MG63 (cell line): ENCODE measurements at regions not wholly inside any gene's neighbourhood (a gene's known extent, or its start where the extent isn't known, plus 50 kb on each side); places are given as distances from the start of the nearest gene placed in this dataset.
A peak's percentile ranks its signal among the peaks of the same experiment; 100 is the strongest.

Experiments used
- DNase-seq: peaks from one replicate; pipeline ENCODE4 v3.0.0-alpha.2; 2020
- H3K27me3 ChIP-seq: fragments of 250-450 bp; sonication (Bioruptor Pico); 2 replicates; pipeline ENCODE4 v1.5.1; 2020; ENCODE audit warnings: mild to moderate bottlenecking, moderate library complexity
- H3K36me3 ChIP-seq: fragments of 250-450 bp; sonication (Bioruptor Pico); 2 replicates; pipeline ENCODE4 v1.5.1; 2020; ENCODE audit warnings: mild to moderate bottlenecking, moderate library complexity
- H3K4me3 ChIP-seq: fragments of 250-450 bp; sonication (Bioruptor Pico); 2 replicates; pipeline ENCODE4 v1.5.1; 2020; ENCODE audit warnings: mild to moderate bottlenecking, moderate library complexity
- H3K9me3 ChIP-seq: fragments of 250-450 bp; sonication (Bioruptor Pico); 2 replicates; pipeline ENCODE4 v1.5.1; 2020; ENCODE audit warnings: mild to moderate bottlenecking, moderate library complexity

DNA sequence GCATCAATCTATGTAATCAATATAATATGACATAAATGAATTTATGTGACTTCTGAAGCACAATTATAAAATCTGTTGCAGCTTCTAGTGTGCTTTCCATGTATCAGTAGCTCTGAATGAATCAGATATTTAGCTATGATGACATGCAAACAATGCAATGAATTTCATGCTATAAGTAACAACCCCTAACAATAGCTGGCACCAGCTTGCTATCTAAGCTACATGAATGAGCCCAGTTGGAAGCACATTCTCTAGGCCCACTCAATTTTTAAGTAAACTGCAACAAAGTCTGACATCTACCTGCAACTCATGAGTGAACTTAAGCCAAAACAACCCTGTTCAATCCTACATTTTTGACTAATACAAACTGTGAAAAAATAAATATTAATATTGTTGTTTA lies 507.3 kb upstream of the ROBO1 start:
- H3K27me3 ChIP-seq: no peaks in the 10 kb centered on the region
- no peak overlapping the region for H3K4me3 ChIP-seq
- no peaks in the 10 kb centered on the region for H3K9me3 ChIP-seq
- no peak for DNase-seq
- no peaks in the 10 kb centered on the region for H3K36me3 ChIP-seq

DNA sequence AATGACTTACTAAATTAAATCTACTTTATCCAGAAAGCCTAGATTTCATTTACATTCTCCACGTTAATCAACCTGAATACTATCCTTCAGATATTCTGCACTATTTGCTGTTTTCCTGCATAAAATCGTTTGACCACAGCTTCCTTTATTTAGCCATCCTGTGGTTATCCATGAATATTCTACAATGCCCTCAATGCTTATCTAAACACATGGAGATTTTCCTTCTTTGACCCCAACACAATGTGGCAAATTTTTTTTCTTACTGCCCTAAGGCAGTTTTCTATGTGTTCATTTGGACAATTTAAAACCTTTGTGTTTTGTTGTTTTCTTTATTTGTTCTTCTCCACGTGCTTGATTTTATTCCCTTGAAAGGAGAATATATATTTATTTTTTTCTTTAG lies 495.5 kb upstream of the ROBO1 start:
- no peak overlapping the region for H3K4me3 ChIP-seq
- H3K27me3 ChIP-seq: no peaks in the 10 kb centered on the region
- DNase-seq: no peak
- no peaks in the 10 kb centered on the region for H3K9me3 ChIP-seq
- H3K36me3 ChIP-seq: no peaks in the 10 kb centered on the region

DNA sequence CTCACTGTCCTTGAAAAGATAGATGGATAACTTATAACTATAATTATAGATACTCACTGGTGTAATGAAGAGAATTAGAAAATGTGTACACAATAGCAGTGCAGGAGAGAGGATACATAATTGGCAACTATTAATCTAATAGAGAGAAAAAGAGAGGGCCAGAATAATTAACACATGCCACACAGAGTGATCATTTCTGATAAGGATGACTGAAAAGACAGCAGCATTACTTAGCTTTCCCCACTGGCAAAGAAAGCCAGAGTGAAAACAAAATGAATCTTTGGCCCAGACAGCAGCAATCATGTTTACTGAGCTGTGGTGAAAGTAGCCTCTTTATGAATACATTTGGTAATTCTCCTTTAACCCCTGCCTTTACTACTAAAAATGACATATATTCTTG lies 493.3 kb upstream of the ROBO1 start:
- H3K36me3 ChIP-seq: no peaks in the 10 kb centered on the region
- DNase-seq: no peak
- H3K9me3 ChIP-seq: no peaks in the 10 kb centered on the region
- H3K4me3 ChIP-seq: no peak overlapping the region
- no peaks in the 10 kb centered on the region for H3K27me3 ChIP-seq

DNA sequence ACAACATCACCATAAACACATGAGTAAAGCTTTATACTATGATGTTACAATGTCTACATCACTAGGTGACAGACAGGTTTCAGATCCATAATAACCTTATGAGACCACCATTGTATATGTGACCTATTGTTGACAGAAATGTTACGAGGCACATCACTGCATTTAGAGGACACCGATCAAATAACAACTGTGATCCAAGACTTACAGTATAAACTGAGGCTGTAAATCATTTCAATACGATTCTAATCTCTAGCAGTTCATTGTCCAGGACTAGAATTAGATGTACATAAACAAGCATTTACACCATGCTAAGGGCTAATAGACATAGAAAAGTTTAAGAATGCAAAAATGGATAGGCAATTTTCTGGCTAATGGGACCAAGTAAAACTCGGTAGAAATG lies 491.9 kb upstream of the ROBO1 start:
- no peaks in the 10 kb centered on the region for H3K9me3 ChIP-seq
- H3K27me3 ChIP-seq: no peaks in the 10 kb centered on the region
- DNase-seq: no peak
- H3K36me3 ChIP-seq: no peaks in the 10 kb centered on the region
- no peak overlapping the region for H3K4me3 ChIP-seq

DNA sequence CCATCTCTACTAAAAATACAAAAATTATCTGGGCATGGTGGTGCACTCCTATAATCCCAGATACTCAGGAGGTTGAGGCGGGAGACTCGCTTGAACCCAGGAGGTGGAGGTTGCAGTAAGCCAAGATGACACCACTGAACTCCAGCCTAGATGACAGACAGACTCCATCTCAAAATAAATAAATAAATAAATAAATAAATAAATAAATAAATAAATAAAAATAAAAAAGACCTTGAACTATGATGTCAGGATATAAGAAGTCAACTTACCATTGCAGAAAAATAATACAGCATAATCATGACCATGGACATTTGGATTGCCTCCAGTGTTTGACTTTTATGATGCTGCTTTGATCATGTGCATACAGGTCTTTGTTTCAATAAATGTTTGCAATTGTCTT lies 484.3 kb upstream of the ROBO1 start:
- H3K9me3 ChIP-seq: no peaks in the 10 kb centered on the region
- no peak overlapping the region for H3K4me3 ChIP-seq
- H3K36me3 ChIP-seq: no peaks in the 10 kb centered on the region
- no peaks in the 10 kb centered on the region for H3K27me3 ChIP-seq
- no peak for DNase-seq

DNA sequence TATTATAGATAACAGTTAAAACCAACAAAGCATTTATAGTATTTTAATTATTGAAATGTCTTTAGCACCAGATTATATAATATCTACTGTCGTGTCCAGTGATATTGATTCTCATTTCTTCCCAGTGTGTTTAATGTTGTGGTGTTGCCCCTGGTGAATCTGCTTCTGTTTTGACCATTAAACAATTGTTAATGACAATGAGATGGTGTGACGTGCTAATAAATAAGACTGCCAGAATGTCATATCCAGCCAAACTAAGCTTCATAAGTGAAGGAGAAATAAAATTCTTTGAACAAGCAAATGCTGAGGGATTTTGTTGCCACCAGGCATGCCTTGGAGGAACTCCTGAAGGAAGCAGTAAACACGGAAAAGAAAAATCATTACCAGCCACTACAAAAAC lies 480.0 kb upstream of the ROBO1 start:
- Histone ChIP-seq H3K36me3 (no peaks in the 10 kb centered on the region), H3K9me3 (no peaks in the 10 kb centered on the region), H3K27me3 (no peaks in the 10 kb centered on the region), H3K4me3 (no peak overlapping the region)
- DNase-seq: no peak

DNA sequence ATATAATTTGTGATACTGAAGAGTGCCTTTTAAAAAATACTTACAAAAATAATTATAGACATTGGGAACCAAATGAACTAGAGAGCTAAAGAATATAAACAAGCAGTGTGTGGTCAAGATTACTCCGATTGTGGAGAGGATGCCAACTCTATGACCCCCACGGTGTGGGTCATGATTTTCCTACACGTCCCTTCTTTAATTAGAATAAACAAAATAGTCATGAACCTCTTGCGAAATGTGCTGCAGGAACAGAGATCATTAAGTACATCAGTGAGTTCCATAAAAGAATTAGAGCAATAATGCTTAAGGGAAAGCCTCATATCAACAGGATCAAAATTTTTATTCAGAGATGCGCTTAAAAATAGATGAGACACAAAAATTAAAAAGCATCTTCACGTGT lies 476.6 kb upstream of the ROBO1 start:
- H3K4me3 ChIP-seq: no peak overlapping the region
- no peak for DNase-seq

DNA sequence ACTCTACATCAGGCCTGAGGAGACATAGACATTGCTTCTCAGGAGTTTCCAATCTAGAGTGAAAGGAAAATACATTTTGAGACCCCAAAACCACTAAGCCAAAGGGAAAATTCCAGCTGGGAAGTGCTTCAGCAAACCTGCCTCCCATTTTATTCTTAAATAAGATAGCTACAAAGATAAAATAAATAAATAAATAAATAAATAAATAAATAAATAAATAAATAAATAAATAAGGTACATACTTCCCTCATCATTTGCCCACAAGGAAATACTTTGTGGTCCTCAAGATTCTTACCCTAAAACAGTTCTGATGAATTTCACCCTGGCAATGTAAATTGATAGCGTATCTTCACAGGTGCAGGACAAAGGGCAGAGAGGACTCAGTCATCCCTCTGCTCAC lies 474.0 kb upstream of the ROBO1 start:
- no peak for DNase-seq
- no peaks in the 10 kb centered on the region for H3K36me3 ChIP-seq
- no peaks in the 10 kb centered on the region for H3K27me3 ChIP-seq
- H3K9me3 ChIP-seq: no peaks in the 10 kb centered on the region
- H3K4me3 ChIP-seq: no peak overlapping the region

More for the DNA sequence above, 476.6 kb upstream of the ROBO1 start:
- Histone ChIP-seq H3K9me3 (no peaks in the 10 kb centered on the region), H3K27me3 (no peaks in the 10 kb centered on the region), H3K36me3 (no peaks in the 10 kb centered on the region)

DNA sequence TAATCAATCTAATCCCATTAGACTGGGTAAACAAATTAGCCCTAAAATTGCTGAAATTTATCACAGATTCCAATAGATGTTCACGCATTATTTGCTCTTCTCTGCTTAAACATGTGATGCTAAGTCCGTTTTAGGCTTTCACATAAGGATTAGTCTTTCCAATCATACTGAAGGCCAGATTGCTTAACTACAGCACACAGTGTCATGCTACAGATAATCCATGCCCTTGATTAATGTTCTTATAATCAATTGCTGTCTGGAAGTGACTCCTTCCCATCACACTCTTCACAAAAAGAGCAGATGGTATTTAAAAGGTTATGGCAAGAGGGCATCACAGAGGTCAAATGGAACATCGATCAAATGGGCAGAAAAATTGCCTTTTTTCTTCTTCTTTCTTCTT lies 471.5 kb upstream of the ROBO1 start:
- H3K4me3 ChIP-seq: no peak overlapping the region
- no peaks in the 10 kb centered on the region for H3K36me3 ChIP-seq
- no peak for DNase-seq
- H3K9me3 ChIP-seq: no peaks in the 10 kb centered on the region
- no peaks in the 10 kb centered on the region for H3K27me3 ChIP-seq

DNA sequence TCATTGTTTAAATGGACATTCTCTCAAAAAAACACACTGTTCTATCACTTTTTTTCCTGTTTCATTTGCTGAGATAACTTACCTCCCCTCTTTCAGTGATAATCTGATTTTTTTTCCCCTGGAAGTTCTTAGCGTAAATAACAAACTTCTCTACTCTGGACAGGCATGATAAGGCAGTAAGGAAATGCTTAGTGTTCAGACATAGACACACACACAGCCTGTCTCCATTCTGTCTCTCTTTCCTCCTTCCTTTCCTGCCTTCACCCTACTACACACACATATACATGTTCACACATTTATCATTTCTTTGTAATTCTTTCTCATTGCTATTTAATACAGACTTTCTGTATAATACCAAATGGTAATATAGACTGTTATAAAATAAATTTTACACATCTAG lies 470.8 kb upstream of the ROBO1 start:
- no peak overlapping the region for H3K4me3 ChIP-seq
- DNase-seq: no peak
- no peaks in the 10 kb centered on the region for H3K36me3 ChIP-seq
- no peaks in the 10 kb centered on the region for H3K27me3 ChIP-seq
- H3K9me3 ChIP-seq: no peaks in the 10 kb centered on the region

DNA sequence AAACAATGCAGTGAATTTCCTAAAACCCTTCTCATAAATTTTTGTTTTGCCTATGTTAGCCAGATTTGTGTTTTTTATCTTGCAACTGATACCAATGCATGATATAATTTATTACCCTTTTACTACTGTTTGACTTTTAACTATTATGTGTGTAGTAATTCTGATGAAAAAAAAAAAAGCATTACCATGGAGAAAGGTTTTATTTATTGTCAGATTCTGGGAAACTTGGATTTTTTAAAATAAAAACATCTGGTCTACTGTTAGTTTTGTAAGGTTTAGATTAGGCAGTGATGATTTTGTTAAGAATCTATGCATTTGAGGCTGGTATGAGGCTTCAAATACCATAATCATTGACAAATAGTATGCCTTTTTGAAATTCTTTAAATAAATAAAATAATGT lies 470.4 kb upstream of the ROBO1 start:
- no peak for DNase-seq
- H3K27me3 ChIP-seq: no peaks in the 10 kb centered on the region
- no peaks in the 10 kb centered on the region for H3K9me3 ChIP-seq
- no peak overlapping the region for H3K4me3 ChIP-seq
- no peaks in the 10 kb centered on the region for H3K36me3 ChIP-seq

DNA sequence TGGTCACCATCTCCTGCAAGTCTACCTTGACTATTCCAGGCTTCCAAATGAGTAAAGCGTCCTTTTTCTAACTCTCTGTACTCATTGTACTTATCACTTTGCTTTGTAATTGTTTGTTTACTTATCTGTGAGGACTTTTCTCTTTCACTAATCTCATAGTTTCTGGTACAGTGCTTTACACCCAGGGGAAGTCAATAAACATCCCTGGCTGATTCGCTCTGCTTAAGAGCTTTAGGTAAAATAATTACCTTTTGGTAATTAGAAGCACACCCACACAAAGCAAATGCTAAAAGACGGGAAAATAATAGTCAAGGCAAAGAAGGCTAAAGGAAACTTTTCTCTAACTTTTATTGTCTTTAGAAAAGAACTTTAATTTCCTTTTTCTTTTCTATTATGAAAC lies 466.9 kb upstream of the ROBO1 start:
- DNase-seq: no peak

DNA sequence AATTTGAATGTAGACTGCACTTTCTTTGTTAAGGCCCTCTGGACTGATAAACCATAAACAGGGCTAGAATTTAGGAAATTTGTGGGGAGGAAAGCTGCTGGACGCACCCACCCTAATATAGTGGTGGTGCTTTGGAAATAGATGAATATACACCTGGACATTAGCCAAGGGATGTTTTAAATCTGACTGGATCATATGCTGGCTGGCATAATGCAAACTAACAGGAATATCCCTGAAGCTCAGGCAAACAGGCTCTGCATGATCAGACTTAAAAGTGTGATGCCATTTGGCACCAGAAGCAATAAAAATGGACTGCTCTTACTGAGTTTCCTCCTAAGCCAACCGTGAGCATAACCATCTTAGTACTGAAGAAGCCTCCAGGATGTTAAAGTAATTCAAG lies 465.8 kb upstream of the ROBO1 start:
- Histone ChIP-seq H3K4me3 (no peak overlapping the region), H3K9me3 (no peaks in the 10 kb centered on the region), H3K27me3 (no peaks in the 10 kb centered on the region), H3K36me3 (no peaks in the 10 kb centered on the region)
- no peak for DNase-seq

More for the DNA sequence above, 466.9 kb upstream of the ROBO1 start:
- H3K9me3 ChIP-seq: no peaks in the 10 kb centered on the region
- H3K4me3 ChIP-seq: no peak overlapping the region
- no peaks in the 10 kb centered on the region for H3K27me3 ChIP-seq
- no peaks in the 10 kb centered on the region for H3K36me3 ChIP-seq

DNA sequence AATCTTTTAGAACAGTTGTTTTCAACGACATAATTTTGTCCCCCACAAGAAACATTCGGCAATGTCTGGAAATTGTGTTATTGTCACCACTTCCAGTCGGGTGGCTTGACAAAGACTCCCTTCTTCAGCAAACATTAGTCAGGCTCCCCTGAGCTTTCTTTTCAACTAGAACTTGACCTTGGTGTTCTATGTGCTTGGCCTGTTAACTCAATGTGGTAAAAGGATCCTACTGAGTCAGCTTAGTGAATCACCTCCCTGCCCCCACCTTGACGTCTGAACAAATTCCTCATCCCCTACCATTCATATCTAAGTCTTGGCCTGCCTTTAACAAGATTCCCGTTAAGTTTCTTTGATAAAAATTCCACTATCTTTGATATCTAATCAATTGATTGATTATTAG lies 465.0 kb upstream of the ROBO1 start:
- no peak overlapping the region for H3K4me3 ChIP-seq
- no peaks in the 10 kb centered on the region for H3K27me3 ChIP-seq
- no peaks in the 10 kb centered on the region for H3K9me3 ChIP-seq
- no peaks in the 10 kb centered on the region for H3K36me3 ChIP-seq
- peak; percentile 12 for DNase-seq

DNA sequence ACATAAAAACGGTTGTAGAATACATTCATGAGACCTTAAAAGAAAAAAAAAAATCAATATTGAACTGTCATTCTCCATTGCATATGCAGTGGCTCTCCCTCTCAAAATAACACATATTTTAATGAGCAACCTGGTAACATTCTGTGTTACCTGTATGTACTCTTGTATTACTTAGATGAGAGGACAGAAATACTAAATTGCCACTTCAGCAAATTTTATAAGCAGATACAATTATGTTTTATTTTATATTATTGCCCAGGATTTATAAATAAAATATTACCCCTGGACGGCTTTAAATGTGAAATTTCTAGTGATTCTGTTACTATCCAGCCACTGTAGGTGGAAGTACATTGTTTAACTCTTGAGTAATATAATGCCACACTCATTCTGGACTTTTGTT lies 463.2 kb upstream of the ROBO1 start:
- Histone ChIP-seq H3K9me3 (no peaks in the 10 kb centered on the region), H3K4me3 (no peak overlapping the region), H3K36me3 (no peaks in the 10 kb centered on the region), H3K27me3 (no peaks in the 10 kb centered on the region)
- no peak for DNase-seq

DNA sequence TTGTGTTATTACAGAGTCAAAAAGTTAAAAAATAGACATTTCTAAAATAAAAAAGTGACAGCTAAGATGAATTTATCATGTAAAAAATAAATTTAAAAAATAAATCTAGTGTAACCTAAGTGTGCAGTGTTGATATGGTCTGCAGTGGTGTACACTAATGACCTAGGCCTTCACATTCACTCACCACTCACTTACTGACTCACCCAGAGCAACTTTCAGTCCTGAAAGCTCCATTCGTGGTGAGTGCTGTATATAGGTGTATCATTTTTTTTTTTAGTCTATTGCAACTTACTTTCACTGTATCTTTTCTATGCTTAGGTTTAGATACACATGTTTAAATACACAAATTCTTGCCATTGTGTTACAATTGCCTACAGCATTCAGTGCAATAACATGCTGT lies 459.4 kb upstream of the ROBO1 start:
- H3K4me3 ChIP-seq: no peak overlapping the region
- H3K27me3 ChIP-seq: no peaks in the 10 kb centered on the region
- no peaks in the 10 kb centered on the region for H3K9me3 ChIP-seq
- no peak for DNase-seq
- no peaks in the 10 kb centered on the region for H3K36me3 ChIP-seq

DNA sequence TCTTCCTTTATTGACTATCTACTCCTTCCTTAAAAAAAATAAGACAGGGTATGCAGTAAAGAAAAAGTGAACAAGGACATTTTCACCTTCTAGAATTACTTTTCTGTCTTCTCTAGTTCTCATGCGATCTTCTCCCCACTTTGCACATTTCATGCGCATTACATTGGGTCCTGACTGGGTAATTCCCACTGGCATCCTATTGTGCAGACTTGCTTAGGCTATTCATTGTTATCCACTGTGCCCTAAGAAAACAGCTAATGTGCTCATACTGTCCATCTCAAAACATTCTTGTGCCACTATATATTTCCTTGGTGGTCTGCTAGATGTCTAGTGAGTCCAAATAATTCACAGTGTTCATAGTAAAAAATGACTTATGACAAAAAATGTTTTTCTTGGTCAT lies 447.4 kb upstream of the ROBO1 start:
- DNase-seq: no peak
- H3K9me3 ChIP-seq: no peaks in the 10 kb centered on the region
- H3K4me3 ChIP-seq: no peak overlapping the region
- H3K36me3 ChIP-seq: no peaks in the 10 kb centered on the region
- no peaks in the 10 kb centered on the region for H3K27me3 ChIP-seq

DNA sequence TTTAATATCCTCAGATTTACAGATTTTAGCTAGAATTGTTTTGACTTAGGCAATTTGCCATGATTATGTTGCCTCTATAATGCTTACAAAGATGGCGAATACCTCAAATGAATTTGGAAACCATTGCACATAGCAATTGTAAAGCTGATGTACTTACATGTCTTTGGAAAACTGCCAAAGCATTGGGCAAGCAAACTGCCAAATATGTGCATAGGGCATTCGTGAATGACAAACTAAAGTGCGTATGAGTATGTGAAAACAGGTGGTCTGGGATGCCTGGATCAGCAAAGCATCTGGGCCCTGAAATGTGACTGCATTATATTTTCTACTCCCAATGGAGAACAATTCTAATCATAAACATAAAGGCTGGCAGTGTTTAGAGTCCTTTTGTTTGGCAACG lies 445.3 kb upstream of the ROBO1 start:
- Histone ChIP-seq H3K4me3 (no peak overlapping the region), H3K36me3 (no peaks in the 10 kb centered on the region), H3K27me3 (no peaks in the 10 kb centered on the region), H3K9me3 (no peaks in the 10 kb centered on the region)
- no peak for DNase-seq

DNA sequence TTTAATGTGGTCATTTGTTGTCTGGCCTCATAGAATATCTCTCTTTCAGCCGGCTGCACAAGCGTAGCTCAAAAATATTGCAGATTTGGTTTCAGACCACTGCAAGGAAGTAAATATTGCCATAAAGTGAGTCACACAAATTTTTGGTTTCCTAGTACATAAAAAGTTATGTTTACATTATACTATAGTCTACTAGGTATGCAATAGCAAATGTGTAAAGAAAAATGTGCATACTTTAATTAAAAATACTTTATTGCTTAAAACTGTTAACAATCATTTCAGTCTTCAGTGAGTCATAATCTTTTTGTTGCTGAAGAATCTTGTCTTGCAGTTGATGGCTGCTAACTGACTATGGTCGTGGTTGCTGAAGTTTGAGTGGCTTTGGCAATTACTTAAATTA lies 425.1 kb upstream of the ROBO1 start:
- Histone ChIP-seq H3K9me3 (no peaks in the 10 kb centered on the region), H3K4me3 (no peak overlapping the region), H3K36me3 (no peaks in the 10 kb centered on the region), H3K27me3 (no peaks in the 10 kb centered on the region)
- DNase-seq: no peak
